ENCODE measurements at regions not wholly inside any gene's neighbourhood (a gene's known extent, or its start where the extent isn't known, plus 50 kb on each side); places are given as distances from the start of the nearest gene placed in this dataset.
"Not testable (repeated sequence)": the region's sequence is repeated elsewhere in the genome, so short reads cannot be mapped to it uniquely, and the experiment has no call there.

DNA sequence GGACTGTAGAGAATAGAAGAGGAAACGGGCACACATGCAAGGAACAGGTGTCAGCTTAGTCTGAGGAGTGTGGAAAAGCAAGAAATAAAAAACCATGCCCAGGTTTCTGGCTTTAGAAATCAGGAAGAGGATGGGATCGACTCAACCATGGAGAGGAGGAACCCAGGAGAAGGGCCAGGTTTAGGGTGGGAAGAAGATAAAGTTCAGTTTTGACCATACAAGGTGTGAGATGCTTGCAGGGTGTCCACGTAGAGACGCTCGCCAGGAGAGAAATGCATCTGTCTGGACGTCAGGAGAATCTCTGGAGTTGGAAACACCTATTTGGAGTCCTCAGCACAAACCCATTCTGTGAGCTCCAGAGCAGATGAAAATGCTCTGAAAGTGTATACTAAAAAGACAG, 275.1 kb downstream of the CYRIA start:
- DNase-seq: no peak

DNA sequence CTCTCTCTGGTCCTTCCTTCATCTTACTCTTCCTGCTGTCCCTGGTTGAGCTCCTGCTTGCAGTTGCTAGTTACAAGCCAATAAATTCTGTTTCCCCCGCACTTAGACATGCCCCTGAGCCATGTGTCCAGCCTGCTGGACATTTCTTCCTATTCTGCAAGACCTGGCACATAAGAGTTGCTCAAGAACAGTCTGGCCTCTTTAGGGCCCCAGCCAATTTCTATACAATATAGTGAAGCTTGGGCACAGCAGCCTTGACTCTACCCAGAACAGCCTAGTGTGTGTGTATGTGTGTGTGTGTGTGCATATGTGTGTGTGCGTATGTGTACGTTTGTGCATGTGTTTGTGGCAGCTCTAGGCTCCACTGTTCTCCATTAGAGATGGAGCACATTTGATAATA, 276.0 kb downstream of the CYRIA start:
- DNase-seq: no peak

DNA sequence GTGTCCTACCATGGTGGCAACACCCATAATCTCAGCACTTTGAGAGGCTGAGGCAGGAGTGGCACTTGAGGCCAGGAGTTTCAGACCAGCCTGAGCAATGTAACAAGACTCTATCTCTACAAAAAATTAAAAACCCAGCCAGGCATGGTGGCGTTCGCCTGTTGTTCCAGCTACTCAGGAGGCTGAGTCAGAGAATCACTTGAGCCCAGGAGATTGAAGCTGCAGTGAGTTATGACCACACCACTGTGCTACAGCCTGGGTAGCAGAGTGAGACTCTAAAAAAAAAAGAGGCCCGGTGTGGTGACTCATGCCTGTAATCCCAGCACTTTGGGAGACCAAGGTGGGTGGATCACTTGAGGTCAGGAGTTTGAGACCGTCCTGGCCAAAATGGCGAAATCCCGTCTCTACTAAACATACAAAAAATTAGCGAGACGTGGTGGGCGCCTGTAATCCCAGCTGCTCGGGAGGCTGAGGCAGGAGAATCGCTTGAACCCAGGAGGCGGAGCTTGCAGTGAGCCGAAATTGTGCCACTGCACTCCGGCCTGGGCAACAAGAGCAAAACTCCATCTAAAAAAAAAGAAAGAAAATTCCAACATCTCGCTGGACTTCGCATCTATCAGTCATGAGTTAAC, 277.3 kb downstream of the CYRIA start:
- not testable (repeated sequence) for DNase-seq

DNA sequence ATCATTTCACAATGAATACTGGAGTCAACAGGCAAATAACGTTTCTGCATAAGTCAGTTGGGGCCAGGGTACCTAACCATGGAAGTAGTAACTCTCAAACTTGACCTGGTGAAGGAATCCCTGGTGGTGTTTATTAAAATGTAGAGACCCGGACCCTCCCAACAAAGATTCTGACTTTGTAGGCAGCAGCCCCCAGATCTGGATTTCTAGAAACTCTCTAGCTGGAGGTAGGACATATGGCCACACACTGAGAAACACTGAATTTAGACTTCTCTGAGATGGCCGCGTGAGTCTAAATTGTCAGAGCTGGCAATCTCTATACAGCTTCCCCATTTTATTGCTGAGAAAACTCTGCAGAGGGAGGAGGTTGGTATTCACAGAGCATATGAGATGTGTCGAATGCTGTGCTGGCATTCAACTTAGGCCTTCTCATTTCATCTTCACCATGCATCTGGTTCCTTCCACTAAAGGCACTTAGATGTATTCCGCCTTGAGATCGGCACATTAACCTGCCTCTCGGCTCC, 278.1 kb downstream of the CYRIA start:
- DNase-seq: no peak

DNA sequence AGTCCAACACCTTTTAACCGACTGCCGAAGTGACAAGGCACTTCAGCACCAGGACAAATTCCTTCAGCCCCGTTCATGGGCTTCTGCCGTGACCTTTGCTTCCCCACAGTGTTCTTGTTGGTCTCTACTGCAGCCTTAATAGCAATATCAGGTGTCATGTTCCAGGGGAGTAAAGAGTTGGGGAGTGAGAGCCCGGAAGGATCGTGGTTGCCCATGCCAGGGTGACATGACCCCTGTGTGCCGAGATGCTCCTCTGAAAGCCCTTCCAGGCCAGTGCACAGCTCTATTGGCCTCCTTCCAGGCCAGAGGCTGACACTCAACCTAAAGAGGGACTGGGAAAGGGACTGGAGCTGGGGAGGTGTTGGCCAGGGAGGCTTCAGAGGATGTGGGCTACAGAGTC, 279.2 kb downstream of the CYRIA start:
- DNase-seq: no peak

DNA sequence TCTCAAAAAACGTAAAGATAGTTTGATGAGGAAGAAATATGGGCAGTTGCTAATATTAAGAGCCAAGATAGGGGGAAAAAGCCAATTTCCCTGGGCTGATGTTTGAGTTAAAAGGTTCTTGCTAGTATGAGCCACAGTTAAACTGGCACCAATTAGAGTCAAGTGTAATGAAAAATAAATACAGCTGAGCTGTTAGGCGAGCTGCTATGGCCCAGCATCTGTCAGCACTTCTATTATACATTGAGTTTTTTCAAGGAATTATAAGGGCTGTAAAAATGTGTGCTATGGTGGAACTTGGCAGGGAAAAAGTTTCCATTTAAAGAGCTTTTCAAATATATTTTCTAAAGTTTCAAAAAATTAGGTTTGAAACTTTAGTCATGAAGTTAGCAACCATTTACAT, 279.6 kb downstream of the CYRIA start:
- DNase-seq: no peak

DNA sequence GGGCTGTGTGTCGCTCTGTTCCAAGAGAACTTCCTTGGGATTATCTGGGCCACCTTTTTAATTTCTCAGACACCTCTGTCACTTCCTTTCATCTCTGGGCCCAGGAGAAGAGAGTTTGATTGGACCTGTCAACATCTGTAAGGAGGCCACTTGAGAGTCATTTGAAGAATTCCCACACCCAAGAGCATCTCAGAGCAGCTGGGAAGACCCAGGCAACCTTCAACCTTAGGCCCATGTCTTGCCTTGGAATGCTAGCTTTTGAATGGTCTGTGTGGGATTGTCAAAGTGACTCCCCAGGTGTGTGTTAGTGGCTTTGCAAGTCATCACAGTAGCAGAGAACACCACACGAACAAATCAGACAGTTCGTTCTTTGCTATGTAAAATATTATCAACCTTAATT, 280.3 kb downstream of the CYRIA start:
- no peak for DNase-seq

DNA sequence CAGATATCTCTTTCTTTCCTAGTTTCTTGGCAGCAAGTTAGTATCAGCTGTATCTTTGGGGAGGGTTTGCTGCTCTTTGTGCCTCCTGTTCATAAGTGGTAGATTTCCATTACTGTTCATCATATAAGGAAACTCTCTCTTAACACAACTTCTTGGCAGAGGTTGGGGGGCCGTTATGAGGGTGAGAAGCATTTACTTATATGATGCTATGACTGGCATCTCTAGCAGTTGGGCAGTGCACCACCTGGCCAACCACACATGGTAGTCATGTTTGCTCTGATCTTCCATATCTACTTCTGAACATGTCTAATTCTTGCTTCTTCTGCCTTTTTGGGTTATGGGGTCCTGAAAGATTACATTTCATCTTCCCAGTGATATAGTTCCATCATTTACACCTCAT, 282.2 kb downstream of the CYRIA start:
- no peak for DNase-seq

DNA sequence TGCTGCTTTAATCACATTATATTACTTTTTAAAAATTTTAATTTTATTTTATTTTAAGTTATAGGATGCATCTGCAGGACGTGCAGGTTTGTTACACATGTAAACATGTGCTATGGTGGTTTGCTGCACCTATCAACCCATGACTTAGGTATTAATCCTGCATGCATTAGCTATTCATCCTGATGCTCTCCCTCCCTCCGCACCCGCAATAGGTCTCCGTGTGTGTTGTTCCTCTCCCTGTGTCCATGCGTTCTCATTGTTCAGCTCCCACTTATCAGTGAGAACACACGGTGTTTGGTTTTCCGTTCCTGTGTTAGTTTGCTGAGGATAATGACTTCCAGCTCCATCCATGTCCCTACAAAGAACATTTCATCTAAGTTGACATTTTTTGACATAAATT, 283.2 kb downstream of the CYRIA start:
- no peak for DNase-seq

DNA sequence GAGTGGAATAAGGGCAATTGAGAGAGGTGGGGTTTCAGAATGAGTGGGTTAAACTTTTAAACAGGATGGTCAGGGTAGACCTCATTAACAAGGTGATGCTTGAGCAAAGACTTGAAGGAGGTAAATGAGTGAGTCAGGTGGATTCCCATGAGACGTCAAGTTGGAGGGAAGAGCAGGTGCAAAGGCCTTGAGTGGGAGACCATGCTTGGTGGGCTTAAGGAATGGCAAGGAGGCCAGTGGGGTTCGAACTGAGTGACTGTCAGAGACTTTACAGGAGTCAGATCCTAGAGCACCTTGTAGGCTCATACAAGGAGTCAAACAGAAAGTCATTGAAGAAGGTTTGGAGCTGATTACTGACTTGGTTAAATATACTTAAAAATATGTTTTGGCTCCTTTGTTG, 284.1 kb downstream of the CYRIA start:
- no peak for DNase-seq

DNA sequence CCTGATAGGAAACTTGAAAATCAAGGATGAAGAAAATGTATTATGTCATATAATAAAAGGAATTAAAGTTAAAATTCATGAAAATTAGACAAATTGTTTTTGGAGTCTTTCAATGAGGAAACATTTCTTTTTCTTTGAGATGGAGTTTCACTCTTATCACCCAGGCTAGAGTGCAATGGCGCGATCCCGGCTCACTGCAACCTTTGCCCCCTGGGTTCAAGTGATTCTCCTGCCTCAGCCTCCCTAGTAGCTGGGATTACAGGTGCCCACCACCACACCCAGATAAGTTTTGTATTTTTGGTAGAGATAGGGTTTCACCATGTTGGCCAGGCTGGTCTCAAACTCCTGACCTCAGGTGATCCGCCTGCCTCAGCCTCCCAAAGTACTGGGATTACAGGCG, 285.7 kb downstream of the CYRIA start:
- not testable (repeated sequence) for DNase-seq

DNA sequence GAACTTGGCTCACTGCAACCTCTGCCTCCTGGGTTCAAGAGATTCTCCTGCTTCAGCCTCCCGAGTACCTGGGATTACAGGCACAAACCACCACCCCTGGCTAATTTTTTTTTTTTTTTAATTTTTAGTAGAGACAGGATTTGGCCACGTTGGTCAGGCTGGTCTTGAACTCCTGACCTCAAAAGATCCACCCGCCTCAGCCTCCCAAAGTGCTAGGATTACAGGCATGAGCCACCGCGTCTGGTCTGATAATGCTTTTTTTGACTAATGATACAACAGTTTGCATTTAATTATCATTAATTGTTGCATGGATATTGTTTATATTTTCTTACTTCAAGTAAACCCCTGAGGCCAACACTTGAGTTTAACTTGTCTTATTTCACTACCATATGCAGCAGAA, 286.6 kb downstream of the CYRIA start:
- not testable (repeated sequence) for DNase-seq

DNA sequence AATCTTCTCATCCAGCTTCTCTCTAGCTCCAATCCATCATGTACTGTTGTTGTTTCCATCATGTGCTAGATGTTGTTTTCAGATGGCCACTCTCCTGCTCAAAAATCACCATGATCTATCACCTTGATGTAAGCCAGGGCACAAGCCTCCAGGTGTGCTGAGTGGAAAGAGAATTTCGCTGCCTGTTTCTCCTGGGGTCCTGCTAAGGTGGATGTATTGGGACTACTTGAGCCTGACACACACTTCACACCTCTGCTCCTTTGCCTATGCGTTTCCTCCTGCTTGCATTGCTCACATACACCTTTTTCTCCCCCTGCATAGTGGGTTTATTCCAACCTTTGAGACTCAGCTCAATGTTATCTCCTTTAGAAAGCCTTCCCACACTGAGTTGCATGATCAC, 287.6 kb downstream of the CYRIA start:
- DNase-seq: no peak

DNA sequence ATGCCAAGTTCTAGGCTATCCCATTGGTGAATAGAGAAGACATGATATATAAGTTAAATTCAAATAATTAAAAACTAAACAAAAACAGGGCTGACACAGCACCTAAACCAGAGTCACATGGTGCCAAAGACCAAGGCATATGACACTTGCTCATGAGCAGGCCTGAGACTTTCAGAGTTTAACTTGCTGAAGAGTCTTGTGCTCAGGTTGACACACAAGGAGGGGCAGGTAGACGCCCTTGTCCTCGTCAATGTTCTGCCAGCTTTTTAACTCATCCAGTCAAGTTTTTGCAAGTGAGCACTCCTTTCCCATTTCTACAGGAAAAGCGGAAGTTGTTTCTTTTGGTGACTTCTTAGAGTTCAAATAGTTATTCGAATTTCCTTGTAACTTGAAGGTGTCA, 289.7 kb downstream of the CYRIA start:
- DNase-seq: no peak

DNA sequence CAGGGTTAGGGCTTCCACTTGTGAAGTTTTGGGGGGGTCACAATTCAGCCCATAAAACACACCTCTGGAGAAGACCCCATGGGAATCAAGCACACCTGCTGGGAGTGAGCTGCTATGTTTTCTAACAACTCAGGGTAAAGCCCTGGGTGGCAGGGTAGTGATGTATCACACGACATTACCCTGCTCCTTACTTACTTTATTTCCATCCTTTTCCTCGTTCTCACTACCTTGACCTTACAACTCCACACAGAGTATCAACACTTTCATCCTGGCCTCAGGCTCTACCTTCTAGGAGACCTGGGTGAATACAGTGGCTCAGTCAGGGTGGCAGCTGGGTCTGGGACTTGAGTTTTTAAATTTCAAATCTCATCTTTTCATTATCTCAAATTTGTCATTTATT, 290.3 kb downstream of the CYRIA start:
- no peak for DNase-seq

DNA sequence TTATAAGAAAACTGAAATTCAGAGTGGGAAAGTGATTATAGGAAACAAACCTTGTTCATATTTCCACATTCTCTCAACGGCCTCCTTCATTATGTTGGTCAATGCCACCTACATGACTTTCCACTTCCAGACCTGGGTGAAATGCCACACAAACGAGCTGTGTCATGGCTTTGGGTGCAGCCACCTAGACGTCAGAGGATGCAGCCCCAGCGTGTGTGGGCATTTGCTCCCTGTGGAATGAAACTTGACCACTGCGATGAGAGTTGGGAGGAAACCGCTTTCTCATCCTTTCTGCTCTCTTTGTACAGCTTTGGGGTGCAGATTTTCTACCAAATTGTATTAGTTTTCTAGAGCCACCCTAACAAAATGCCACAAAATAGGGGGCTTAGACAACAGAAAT, 291.0 kb downstream of the CYRIA start:
- no peak for DNase-seq

DNA sequence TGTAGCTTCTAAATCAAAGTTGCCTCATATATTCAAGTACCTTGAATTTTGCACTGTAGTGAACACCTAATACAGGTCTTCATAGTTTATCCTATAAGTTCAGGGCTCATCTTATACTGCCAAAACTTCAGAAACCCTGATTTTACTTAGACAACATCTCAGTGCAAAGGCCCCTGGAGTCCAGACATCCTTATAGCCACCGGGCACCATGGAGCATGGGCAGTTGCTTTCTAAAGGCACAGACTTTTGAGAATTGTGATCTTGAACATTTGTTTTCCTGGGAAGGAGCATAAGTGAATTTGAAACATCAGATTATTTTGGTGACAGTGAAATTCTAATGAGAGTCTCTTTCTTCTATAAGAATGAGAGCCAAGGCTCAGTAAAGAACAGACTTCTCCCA, 292.3 kb downstream of the CYRIA start:
- DNase-seq: no peak

DNA sequence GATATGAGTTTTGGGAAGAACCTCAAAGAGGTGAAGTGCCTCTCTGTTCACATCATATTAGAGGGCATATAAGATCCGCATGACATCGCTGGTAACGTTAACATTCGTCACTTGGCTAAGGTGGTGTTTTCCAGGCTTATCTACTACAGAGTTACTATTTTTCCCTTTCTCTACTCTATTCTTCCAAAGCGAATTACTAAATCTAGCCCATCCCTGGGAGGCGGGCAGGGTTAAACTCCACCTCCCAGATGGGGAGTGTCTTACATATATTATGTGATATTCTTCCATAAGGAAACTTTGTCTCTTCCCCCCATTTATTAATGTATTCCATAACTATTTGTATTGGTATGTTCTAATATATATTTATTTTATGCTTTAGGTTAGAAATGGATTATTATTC, 293.9 kb downstream of the CYRIA start:
- DNase-seq: no peak

DNA sequence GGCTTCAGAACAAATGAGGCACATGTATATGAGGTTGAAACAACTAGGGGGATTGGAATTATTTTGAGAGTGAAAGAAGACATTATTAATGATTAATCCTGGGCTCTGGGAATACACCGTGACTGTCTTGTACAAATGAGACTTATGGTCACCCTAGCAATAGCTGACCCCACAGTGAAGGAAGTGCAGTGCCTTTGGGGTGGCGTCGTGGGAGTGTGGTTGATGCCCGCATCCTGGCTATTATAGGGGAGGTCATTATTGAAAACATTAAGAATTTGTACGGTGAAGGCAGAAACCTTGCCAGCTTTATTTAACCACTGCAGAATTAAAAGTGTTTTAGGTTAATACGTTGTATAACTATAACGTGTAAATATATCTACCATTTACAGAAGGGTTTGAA, 296.7 kb downstream of the CYRIA start:
- DNase-seq: no peak

DNA sequence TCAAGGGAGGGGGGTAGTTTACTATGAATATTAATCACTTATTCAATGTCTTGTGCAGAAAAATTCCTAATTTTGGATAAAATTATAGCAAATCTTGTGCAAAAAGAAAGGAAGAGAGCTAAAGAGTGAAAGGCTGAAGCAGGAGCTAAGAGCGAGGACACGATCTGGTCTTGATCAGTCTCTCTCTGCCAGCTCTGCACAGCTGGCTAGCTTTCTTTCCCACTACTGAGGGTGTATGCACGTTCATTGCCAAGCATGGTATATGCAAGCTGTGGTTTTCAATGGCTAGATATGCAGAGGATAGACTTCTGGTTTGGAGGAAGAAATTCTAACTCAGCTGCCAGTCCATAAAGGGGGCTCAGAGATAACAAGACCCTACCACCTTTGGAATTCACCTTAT, 297.3 kb downstream of the CYRIA start:
- no peak for DNase-seq

DNA sequence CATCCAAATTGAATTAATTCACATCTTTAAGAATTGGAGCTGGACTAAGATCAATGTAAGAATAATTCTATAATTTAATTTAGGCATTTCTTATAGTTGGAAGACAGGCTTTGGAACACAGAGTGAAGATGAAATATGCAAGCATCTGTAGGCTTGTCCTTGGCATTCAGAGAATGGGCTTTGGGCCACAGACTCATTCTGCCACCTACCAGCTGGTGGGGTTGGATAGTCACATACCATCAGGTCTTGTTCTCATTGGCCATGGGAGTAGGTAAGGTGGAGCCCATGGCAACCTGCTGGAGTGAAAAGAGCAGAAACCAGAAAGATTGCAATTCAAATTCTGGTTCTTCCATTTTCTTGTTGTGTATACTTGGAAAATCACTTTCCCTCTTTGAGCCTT, 300.3 kb downstream of the CYRIA start:
- no peak for DNase-seq

DNA sequence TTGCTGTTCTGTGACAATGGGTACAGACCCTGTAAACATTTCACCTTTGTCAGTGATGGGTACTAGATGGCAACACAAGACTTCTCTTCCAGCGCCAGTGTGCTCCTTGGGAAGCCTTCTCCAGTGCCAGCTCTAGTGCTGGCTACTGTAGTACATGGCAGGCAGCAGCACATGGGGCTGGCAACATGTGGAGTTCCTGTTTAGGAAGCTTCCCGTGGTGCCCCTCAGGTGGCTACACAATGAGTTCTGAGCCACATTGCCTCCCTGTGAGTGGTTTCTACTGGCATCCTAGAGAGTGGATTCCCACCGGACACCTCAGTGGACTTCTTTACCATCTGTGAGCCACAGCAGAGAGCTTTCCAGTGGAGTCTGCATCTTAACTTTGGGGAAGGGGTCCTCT, 302.1 kb downstream of the CYRIA start:
- DNase-seq: no peak

DNA sequence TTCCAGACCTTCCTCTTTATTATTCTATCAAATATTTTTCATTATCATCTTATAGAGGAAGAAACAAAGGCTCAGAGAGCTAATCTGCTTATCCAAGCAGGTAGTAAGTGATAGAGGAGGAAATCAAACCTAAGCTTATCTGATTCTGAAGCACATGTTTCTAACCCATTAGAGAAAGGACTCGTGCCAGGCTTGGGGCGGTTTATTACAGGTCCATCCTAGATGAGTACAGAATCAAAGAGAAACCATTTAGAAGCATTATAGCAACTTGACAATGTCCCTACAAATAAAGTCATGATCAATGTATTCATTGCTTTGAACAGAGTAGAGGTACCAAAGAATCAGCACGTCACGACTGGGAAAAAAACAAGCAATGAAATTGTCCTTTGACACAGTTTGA, 303.0 kb downstream of the CYRIA start:
- DNase-seq: no peak

DNA sequence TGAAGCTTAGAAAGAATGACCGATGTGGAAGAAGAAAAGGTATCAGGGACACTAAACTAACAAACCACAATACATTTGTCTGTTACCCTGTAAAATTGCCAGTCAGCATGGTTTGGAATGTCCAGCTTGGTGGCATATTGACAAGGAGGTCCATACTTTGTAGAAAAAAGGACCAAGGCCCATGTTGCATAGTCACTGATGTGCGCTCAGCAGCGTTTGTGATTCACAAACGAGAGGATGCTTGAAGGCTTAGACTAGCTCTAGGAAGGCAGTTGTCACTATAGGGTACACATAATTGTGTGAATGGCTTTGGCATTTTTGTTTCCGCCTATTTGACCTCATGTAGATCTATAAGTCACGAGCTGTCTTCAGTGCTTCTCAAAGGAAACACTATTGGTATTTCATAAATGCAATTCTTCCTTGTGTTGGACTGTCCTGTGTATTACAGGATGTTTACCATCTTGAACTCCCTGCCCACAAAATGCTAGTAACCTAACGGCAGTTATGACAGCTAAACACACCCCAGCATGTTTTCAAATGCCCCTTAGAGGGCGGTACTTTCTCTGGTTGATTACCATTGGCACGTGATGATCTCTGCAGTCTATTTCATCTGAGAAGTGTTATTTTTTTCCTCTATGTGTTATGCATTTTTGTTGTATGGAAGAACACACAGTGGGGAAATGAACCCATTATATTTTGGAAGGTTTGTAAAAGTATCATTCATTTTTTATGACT, 304.2 kb downstream of the CYRIA start:
- no peak for DNase-seq

DNA sequence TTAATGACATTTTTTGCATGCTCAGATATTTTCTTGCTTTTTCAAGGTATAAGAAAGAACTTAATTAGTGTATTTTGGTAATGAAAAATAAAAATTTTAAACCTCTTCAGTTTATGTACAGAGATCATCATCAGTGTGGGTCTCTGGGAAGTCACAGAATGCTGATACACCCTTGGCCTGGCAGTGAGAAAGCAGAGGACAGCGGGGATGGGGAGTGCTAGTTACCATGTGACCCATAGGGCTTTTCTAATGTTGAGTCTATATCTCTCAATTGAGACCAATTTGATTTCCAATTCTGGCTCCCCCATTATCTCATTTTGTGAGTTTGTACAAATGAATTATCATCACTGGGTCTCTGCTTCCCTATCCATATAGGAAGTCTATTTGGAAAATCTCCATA, 305.7 kb downstream of the CYRIA start:
- no peak for DNase-seq
